ENCODE measurements at regions not wholly inside any gene's neighbourhood (a gene's known extent, or its start where the extent isn't known, plus 50 kb on each side); places are given as distances from the start of the nearest gene placed in this dataset.

DNA sequence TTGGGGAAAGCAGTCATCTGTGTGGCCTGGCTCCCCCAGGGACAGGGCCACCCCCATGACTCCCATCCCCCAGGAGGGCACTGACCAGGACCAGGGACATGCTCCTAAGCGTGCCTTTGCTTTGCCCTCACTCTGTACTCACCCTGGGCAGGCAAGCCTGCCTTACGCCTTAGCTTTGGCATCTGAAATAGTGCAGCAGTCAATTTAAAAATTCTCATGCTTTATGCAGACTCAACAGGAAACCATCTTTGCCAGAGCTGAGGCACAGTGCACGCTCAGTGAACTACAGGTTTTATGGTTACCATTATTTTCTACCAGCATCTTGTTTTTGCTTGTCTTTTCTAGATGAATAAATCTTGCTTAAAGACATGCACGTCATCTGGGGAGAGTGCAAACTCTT, 323.5 kb downstream of the IRX2 start:
- Histone ChIP-seq H3K4me3 (ENCODE audit: low read depth in 1 of 2, low read length in 2 of 2) (no peak overlapping the region), H2AFZ (ENCODE audit: low read depth, low read length) (no peak overlapping the region), H3K9me3 (ENCODE audit: insufficient read depth, low read length, severe bottlenecking) (peaks cover 36% of the 10 kb centered on the region), H3K36me3 (ENCODE audit: insufficient read depth, low read length) (no peaks in the 10 kb centered on the region), H4K20me1 (ENCODE audit: insufficient read depth, low read length) (no peaks in the 10 kb centered on the region), H3K4me2 (ENCODE audit: insufficient read depth, low read length) (no peak overlapping the region), H3K9ac (ENCODE audit: low read depth, low read length) (no peak overlapping the region), H3K27me3 (ENCODE audit: insufficient read depth, low read length, poor library complexity) (no peaks in the 10 kb centered on the region), H3K4me1 (ENCODE audit: insufficient read depth, low read length) (peaks cover 8% of the 10 kb centered on the region), H3K79me2 (ENCODE audit: insufficient read depth, low read length) (no peaks in the 10 kb centered on the region), H3K27ac (ENCODE audit: low read length) (no peak overlapping the region)
- TF ChIP-seq, protein P1, sequence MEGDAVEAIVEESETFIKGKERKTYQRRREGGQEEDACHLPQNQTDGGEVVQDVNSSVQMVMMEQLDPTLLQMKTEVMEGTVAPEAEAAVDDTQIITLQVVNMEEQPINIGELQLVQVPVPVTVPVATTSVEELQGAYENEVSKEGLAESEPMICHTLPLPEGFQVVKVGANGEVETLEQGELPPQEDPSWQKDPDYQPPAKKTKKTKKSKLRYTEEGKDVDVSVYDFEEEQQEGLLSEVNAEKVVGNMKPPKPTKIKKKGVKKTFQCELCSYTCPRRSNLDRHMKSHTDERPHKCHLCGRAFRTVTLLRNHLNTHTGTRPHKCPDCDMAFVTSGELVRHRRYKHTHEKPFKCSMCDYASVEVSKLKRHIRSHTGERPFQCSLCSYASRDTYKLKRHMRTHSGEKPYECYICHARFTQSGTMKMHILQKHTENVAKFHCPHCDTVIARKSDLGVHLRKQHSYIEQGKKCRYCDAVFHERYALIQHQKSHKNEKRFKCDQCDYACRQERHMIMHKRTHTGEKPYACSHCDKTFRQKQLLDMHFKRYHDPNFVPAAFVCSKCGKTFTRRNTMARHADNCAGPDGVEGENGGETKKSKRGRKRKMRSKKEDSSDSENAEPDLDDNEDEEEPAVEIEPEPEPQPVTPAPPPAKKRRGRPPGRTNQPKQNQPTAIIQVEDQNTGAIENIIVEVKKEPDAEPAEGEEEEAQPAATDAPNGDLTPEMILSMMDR (IDR thresholded peaks at IDR 0.05; ENCODE audit: borderline replicate concordance, extremely low read depth, low read length, poor library complexity, severe bottlenecking) = no peak
- no peak for TF ChIP-seq EZH2 (IDR thresholded peaks at IDR 0.05; ENCODE audit: borderline replicate concordance, low read depth, low read length, severe bottlenecking)
- DNase-seq (no peak), ATAC-seq (ENCODE audit: insufficient read depth, low read depth) (no peak)

DNA sequence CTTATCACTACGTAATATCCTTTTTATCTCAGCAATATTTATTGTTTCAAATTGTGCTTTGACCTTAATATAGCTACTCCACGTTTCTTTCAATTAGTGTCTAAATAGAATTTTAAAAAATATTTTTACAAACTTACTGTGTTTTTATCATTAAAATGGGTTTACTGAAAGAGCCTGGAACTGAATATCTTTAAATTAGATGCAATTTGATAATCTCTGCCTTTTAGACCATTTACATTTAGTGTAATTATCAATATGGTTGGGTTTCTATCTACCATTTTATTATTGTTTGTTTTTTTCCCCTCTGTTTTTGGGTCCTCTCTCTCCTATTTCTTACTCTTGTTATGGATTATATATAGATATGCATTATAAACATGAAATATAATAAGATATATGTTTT, 327.8 kb downstream of the IRX2 start:
- no peaks in the 10 kb centered on the region for H3K36me3 ChIP-seq (ENCODE audit: insufficient read depth, low read length)
- H3K27me3 ChIP-seq (ENCODE audit: insufficient read depth, low read length, poor library complexity) = no peaks in the 10 kb centered on the region
- no peaks in the 10 kb centered on the region for H4K20me1 ChIP-seq (ENCODE audit: insufficient read depth, low read length)
- DNase-seq (no peak), ATAC-seq (ENCODE audit: insufficient read depth, low read depth) (no peak)
- no peaks in the 10 kb centered on the region for H3K4me1 ChIP-seq (ENCODE audit: insufficient read depth, low read length)
- no peak overlapping the region for H3K4me2 ChIP-seq (ENCODE audit: insufficient read depth, low read length)
- no peak overlapping the region for H2AFZ ChIP-seq (ENCODE audit: low read depth, low read length)
- no peak overlapping the region for H3K27ac ChIP-seq (ENCODE audit: low read length)
- TF ChIP-seq, protein P1 (IDR thresholded peaks at IDR 0.05; ENCODE audit: borderline replicate concordance, extremely low read depth, low read length, poor library complexity, severe bottlenecking) = no peak
- no peak for TF ChIP-seq EZH2 (IDR thresholded peaks at IDR 0.05; ENCODE audit: borderline replicate concordance, low read depth, low read length, severe bottlenecking)
- no peak overlapping the region for H3K4me3 ChIP-seq (ENCODE audit: low read depth in 1 of 2, low read length in 2 of 2)
- H3K9ac ChIP-seq (ENCODE audit: low read depth, low read length) = no peak overlapping the region
- H3K9me3 ChIP-seq (ENCODE audit: insufficient read depth, low read length, severe bottlenecking) = peaks cover 10% of the 10 kb centered on the region
- H3K79me2 ChIP-seq (ENCODE audit: insufficient read depth, low read length) = no peaks in the 10 kb centered on the region

GRCh38 chr5:2417301-2417700, 334.2 kb downstream of the IRX2 start:
- Histone ChIP-seq H3K27ac (ENCODE audit: low read length) (no peak overlapping the region), H3K4me2 (ENCODE audit: insufficient read depth, low read length) (no peak overlapping the region), H3K4me1 (ENCODE audit: insufficient read depth, low read length) (no peaks in the 10 kb centered on the region), H2AFZ (ENCODE audit: low read depth, low read length) (no peak overlapping the region), H3K9ac (ENCODE audit: low read depth, low read length) (no peak overlapping the region), H3K9me3 (ENCODE audit: insufficient read depth, low read length, severe bottlenecking) (no peaks in the 10 kb centered on the region), H3K4me3 (ENCODE audit: low read depth in 1 of 2, low read length in 2 of 2) (no peak overlapping the region), H3K36me3 (ENCODE audit: insufficient read depth, low read length) (no peaks in the 10 kb centered on the region), H3K79me2 (ENCODE audit: insufficient read depth, low read length) (no peaks in the 10 kb centered on the region), H3K27me3 (ENCODE audit: insufficient read depth, low read length, poor library complexity) (no peaks in the 10 kb centered on the region), H4K20me1 (ENCODE audit: insufficient read depth, low read length) (no peaks in the 10 kb centered on the region)
- ATAC-seq (ENCODE audit: insufficient read depth, low read depth) (no peak), DNase-seq (no peak)
- TF ChIP-seq EZH2 (IDR thresholded peaks at IDR 0.05; ENCODE audit: borderline replicate concordance, low read depth, low read length, severe bottlenecking) = no peak
- TF ChIP-seq, protein P1 (IDR thresholded peaks at IDR 0.05; ENCODE audit: borderline replicate concordance, extremely low read depth, low read length, poor library complexity, severe bottlenecking) = no peak

- H3K4me3 ChIP-seq (ENCODE audit: low read depth in 1 of 2, low read length in 2 of 2) = no peak overlapping the region
- H3K27ac ChIP-seq (ENCODE audit: low read length) = no peak overlapping the region
- no peak overlapping the region for H3K4me2 ChIP-seq (ENCODE audit: insufficient read depth, low read length)
- no peaks in the 10 kb centered on the region for H4K20me1 ChIP-seq (ENCODE audit: insufficient read depth, low read length)
- H3K36me3 ChIP-seq (ENCODE audit: insufficient read depth, low read length) = no peaks in the 10 kb centered on the region
- no peak for DNase-seq
- H3K4me1 ChIP-seq (ENCODE audit: insufficient read depth, low read length) = no peaks in the 10 kb centered on the region
- no peak overlapping the region for H3K9ac ChIP-seq (ENCODE audit: low read depth, low read length)
- no peaks in the 10 kb centered on the region for H3K9me3 ChIP-seq (ENCODE audit: insufficient read depth, low read length, severe bottlenecking)
- H3K79me2 ChIP-seq (ENCODE audit: insufficient read depth, low read length) = no peaks in the 10 kb centered on the region
- no peak overlapping the region for H2AFZ ChIP-seq (ENCODE audit: low read depth, low read length)
- ATAC-seq (ENCODE audit: insufficient read depth, low read depth) = no peak
- TF ChIP-seq, protein P1 (IDR thresholded peaks at IDR 0.05; ENCODE audit: borderline replicate concordance, extremely low read depth, low read length, poor library complexity, severe bottlenecking) = no peak
- no peaks in the 10 kb centered on the region for H3K27me3 ChIP-seq (ENCODE audit: insufficient read depth, low read length, poor library complexity)
These were observed 335.8 kb downstream of the IRX2 start for GRCh38 chr5:2415678-2416077.

All from DND-41 (cell line).